ENCODE measurements at regions not wholly inside any gene's neighbourhood (a gene's known extent, or its start where the extent isn't known, plus 50 kb on each side); places are given as distances from the start of the nearest gene placed in this dataset.

DNA sequence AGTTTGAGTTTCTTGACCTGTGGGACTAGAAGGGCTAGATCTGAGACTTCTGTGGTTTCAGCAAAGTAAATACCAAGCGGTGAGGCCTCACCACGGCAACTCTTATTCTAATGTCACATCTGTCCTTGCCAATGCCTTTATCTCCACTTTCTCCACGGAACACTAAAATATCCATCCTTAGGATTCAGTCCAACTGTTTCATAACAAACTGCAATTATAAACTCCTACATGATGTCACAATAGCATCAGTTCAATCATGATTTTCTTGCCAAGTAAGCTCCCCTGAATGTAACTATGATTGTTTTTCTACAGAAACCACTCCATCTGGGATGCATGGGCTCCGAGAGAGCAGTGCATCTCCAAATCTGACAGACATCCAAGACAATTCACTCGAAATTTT is 79.6 kb downstream of the LRATD1 start:
- TF ChIP-seq, protein P1, sequence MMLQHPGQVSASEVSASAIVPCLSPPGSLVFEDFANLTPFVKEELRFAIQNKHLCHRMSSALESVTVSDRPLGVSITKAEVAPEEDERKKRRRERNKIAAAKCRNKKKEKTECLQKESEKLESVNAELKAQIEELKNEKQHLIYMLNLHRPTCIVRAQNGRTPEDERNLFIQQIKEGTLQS (IDR thresholded peaks at IDR 0.05; ENCODE audit: borderline replicate concordance, extremely low read depth, low read depth, low read length) = no peak
- TF ChIP-seq ZNF384 (IDR thresholded peaks at IDR 0.05; ENCODE audit: borderline replicate concordance, low read depth, low read length) (no peak), CTCF (IDR thresholded peaks at IDR 0.05 in 2 of 3, conservative IDR thresholded peaks at IDR 0.05 in 1 of 3; ENCODE audit: control insufficient read depth in 2 of 3, extremely low read depth in 1 of 3, insufficient read depth in 1 of 3, low read depth in 3 of 3, low read length in 3 of 3) (no peak), POLR2A (IDR thresholded peaks at IDR 0.05; ENCODE audit: low read depth, low read length) (no peak), CREB1 (IDR thresholded peaks at IDR 0.05; ENCODE audit: low read depth) (no peak), E2F4 (IDR thresholded peaks at IDR 0.05; ENCODE audit: low read depth, low read length) (no peak), MYC (IDR thresholded peaks at IDR 0.05; ENCODE audit: insufficient read depth, insufficient read length, insufficient replicate concordance, low read length, severe bottlenecking) (no peak)
- TF ChIP-seq, protein P2, sequence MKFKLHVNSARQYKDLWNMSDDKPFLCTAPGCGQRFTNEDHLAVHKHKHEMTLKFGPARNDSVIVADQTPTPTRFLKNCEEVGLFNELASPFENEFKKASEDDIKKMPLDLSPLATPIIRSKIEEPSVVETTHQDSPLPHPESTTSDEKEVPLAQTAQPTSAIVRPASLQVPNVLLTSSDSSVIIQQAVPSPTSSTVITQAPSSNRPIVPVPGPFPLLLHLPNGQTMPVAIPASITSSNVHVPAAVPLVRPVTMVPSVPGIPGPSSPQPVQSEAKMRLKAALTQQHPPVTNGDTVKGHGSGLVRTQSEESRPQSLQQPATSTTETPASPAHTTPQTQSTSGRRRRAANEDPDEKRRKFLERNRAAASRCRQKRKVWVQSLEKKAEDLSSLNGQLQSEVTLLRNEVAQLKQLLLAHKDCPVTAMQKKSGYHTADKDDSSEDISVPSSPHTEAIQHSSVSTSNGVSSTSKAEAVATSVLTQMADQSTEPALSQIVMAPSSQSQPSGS (IDR thresholded peaks at IDR 0.05; ENCODE audit: low read length) = no peak

Data from GM12878 (cell line).